ENCODE measurements at regions not wholly inside any gene's neighbourhood (a gene's known extent, or its start where the extent isn't known, plus 50 kb on each side); places are given as distances from the start of the nearest gene placed in this dataset.

DNA sequence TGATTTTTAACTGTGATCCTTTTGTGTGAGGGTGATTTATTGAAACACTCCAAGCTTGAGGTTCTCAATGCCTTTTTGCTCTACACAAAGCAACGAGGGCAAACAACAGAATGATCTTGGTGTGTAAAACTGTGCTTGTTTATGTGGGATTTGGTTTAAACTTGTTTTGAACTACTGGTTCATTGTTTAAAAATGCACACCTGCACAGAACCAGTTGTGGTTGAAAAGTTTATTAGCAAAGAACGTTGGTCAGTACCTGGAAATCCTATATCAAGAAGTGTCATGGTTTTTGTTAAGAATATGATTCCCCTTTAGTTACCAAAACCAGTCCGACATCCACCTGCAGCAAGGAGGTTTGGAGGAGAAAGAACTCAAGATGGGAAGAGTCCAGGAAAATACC lies 239.4 kb downstream of the WNT5A start:
- Histone ChIP-seq H3K4me1 (ENCODE audit: control insufficient read depth, insufficient read depth, low read length) (no peaks in the 10 kb centered on the region), H3K27me3 (ENCODE audit: control insufficient read depth, insufficient read depth, low read length) (no peaks in the 10 kb centered on the region), H3K9me3 (ENCODE audit: control insufficient read depth, insufficient read depth, low read length) (no peaks in the 10 kb centered on the region), H3K4me3 (ENCODE audit: low read length) (no peak overlapping the region), H3K27ac (ENCODE audit: low read length) (no peak overlapping the region), H3K36me3 (ENCODE audit: control insufficient read depth, insufficient read depth, low read length) (no peaks in the 10 kb centered on the region)
- H3K4me3 Mint-ChIP-seq, result no peak overlapping the region
- ATAC-seq, result no peak
- WGBS (ENCODE audit: insufficient coverage), result 45% methylated on average over 3 of the region's 3 CpGs
- H3K36me3 Mint-ChIP-seq, result no peaks in the 10 kb centered on the region
- no peak for DNase-seq
- H3K27ac Mint-ChIP-seq, result no peak overlapping the region
- H3K9me3 Mint-ChIP-seq, result peaks cover 13 to 17% of the 10 kb centered on the region in 2 donors
- no peaks in the 10 kb centered on the region for H3K27me3 Mint-ChIP-seq (ENCODE audit: low read depth in 2 of 2)
- TF ChIP-seq, protein P1, sequence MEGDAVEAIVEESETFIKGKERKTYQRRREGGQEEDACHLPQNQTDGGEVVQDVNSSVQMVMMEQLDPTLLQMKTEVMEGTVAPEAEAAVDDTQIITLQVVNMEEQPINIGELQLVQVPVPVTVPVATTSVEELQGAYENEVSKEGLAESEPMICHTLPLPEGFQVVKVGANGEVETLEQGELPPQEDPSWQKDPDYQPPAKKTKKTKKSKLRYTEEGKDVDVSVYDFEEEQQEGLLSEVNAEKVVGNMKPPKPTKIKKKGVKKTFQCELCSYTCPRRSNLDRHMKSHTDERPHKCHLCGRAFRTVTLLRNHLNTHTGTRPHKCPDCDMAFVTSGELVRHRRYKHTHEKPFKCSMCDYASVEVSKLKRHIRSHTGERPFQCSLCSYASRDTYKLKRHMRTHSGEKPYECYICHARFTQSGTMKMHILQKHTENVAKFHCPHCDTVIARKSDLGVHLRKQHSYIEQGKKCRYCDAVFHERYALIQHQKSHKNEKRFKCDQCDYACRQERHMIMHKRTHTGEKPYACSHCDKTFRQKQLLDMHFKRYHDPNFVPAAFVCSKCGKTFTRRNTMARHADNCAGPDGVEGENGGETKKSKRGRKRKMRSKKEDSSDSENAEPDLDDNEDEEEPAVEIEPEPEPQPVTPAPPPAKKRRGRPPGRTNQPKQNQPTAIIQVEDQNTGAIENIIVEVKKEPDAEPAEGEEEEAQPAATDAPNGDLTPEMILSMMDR (IDR thresholded peaks at IDR 0.05), result no peak
- intact Hi-C loops (cut with micrococcal nuclease), result no loop called here
- H3K4me1 Mint-ChIP-seq, result no peaks in the 10 kb centered on the region

DNA sequence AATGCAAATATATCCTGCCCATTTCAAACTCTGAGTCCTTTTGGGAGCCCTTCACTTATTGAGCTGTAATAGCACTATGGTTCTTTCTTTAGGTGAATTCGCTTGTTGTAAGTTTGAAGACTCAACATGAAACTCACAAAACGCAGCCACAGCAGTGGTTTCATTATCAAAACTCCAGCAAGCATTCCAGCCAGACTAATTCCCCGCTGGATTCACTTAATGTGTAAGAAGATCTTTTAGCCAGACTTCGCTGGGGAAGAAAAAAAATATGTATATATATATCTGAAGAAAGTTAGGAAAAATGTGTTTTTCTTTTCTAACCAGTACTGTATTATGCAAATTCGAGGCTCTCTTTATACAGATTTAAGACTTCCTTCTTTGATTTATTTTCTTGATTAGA lies 241.1 kb downstream of the WNT5A start:
- Histone ChIP-seq H3K27ac (ENCODE audit: low read length) (no peak overlapping the region), H3K27me3 (ENCODE audit: control insufficient read depth, insufficient read depth, low read length) (no peaks in the 10 kb centered on the region), H3K4me3 (ENCODE audit: low read length) (no peak overlapping the region), H3K36me3 (ENCODE audit: control insufficient read depth, insufficient read depth, low read length) (no peaks in the 10 kb centered on the region), H3K9me3 (ENCODE audit: control insufficient read depth, insufficient read depth, low read length) (no peaks in the 10 kb centered on the region), H3K4me1 (ENCODE audit: control insufficient read depth, insufficient read depth, low read length) (no peaks in the 10 kb centered on the region)
- Mint-ChIP-seq H3K36me3 (no peaks in the 10 kb centered on the region), H3K9me3 (peaks cover 8 to 14% of the 10 kb centered on the region in 2 donors), H3K4me1 (no peaks in the 10 kb centered on the region), H3K27ac (no peak overlapping the region), H3K27me3 (ENCODE audit: low read depth in 2 of 2) (no peaks in the 10 kb centered on the region), H3K4me3 (no peak overlapping the region)
- TF ChIP-seq, protein P1 (IDR thresholded peaks at IDR 0.05), result no peak
- intact Hi-C loops (cut with micrococcal nuclease), result no loop called here
- DNase-seq, result no peak
- WGBS (ENCODE audit: insufficient coverage), result 100% methylated on average over 1 of the region's 5 CpGs
- no peak for ATAC-seq

DNA sequence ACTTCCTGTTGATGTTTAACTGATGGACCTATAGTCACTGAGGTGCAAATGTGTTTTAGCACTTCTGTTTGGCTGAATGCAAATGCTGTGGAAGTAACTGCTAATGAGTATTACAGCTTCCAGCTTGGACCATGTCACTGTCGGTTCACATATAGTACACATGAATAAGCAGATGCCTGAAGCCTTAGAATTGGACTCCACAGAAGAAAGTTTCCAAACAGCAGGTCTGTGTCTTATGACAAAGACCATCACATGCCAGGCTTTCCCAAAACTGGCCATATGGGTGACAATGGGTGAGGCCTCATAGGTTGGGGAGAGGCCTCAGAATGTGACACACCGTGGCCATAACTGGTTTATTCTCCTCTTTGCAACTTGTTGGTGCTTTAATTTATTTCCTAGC lies 241.8 kb downstream of the WNT5A start:
- TF ChIP-seq, protein P1 (IDR thresholded peaks at IDR 0.05), result no peak
- no peaks in the 10 kb centered on the region for H3K36me3 ChIP-seq (ENCODE audit: control insufficient read depth, insufficient read depth, low read length)
- H3K9me3 Mint-ChIP-seq, result peaks cover 11% of the 10 kb centered on the region in 2 donors
- H3K36me3 Mint-ChIP-seq, result no peaks in the 10 kb centered on the region
- no peaks in the 10 kb centered on the region for H3K4me1 Mint-ChIP-seq
- WGBS (ENCODE audit: insufficient coverage), result 63% methylated on average over 2 of the region's 2 CpGs
- intact Hi-C loops (cut with micrococcal nuclease), result no loop called here
- no peak overlapping the region for H3K4me3 ChIP-seq (ENCODE audit: low read length)
- no peak overlapping the region for H3K27ac ChIP-seq (ENCODE audit: low read length)
- no peaks in the 10 kb centered on the region for H3K27me3 Mint-ChIP-seq (ENCODE audit: low read depth in 2 of 2)
- H3K4me3 Mint-ChIP-seq, result no peak overlapping the region
- ATAC-seq (no peak), DNase-seq (no peak)
- H3K9me3 ChIP-seq (ENCODE audit: control insufficient read depth, insufficient read depth, low read length), result no peaks in the 10 kb centered on the region
- no peaks in the 10 kb centered on the region for H3K4me1 ChIP-seq (ENCODE audit: control insufficient read depth, insufficient read depth, low read length)
- H3K27ac Mint-ChIP-seq, result no peak overlapping the region
- H3K27me3 ChIP-seq (ENCODE audit: control insufficient read depth, insufficient read depth, low read length), result no peaks in the 10 kb centered on the region

DNA sequence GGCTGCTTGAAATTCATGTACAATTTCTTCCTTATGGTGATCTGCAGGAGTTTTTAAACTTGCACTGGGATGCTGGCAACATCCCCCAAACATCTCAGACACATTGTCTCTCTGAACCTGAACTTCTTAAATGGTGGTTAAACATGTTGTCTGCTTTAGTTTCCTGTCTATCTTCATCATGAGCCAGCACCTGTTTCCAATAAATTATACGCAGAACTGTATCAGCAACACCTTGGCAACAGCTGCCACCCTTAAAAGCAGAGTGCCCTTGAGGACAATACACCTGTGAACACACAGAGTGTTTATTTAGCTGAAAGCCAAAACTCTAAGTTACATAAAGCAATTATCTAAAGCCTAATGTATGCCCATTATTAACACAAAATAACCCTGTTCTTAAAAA lies 242.9 kb downstream of the WNT5A start:
- no peak overlapping the region for H3K4me3 Mint-ChIP-seq
- Histone ChIP-seq H3K27me3 (ENCODE audit: control insufficient read depth, insufficient read depth, low read length) (no peaks in the 10 kb centered on the region), H3K4me3 (ENCODE audit: low read length) (no peak overlapping the region), H3K9me3 (ENCODE audit: control insufficient read depth, insufficient read depth, low read length) (no peaks in the 10 kb centered on the region), H3K36me3 (ENCODE audit: control insufficient read depth, insufficient read depth, low read length) (no peaks in the 10 kb centered on the region), H3K4me1 (ENCODE audit: control insufficient read depth, insufficient read depth, low read length) (no peaks in the 10 kb centered on the region), H3K27ac (ENCODE audit: low read length) (no peak overlapping the region)
- DNase-seq (no peak), ATAC-seq (no peak)
- intact Hi-C loops (cut with micrococcal nuclease), result no loop called here
- H3K27me3 Mint-ChIP-seq (ENCODE audit: low read depth in 2 of 2), result no peaks in the 10 kb centered on the region
- no peaks in the 10 kb centered on the region for H3K36me3 Mint-ChIP-seq
- 100% methylated on average over 1 of the region's 1 CpG for WGBS (ENCODE audit: insufficient coverage)
- no peak overlapping the region for H3K27ac Mint-ChIP-seq
- H3K9me3 Mint-ChIP-seq, result peaks cover 6 to 7% of the 10 kb centered on the region in 2 donors
- TF ChIP-seq, protein P1 (IDR thresholded peaks at IDR 0.05), result no peak
- H3K4me1 Mint-ChIP-seq, result no peaks in the 10 kb centered on the region

All from natural killer cell (primary cell).